ENCODE measurements at regions not wholly inside any gene's neighbourhood (a gene's known extent, or its start where the extent isn't known, plus 50 kb on each side); places are given as distances from the start of the nearest gene placed in this dataset.

DNA sequence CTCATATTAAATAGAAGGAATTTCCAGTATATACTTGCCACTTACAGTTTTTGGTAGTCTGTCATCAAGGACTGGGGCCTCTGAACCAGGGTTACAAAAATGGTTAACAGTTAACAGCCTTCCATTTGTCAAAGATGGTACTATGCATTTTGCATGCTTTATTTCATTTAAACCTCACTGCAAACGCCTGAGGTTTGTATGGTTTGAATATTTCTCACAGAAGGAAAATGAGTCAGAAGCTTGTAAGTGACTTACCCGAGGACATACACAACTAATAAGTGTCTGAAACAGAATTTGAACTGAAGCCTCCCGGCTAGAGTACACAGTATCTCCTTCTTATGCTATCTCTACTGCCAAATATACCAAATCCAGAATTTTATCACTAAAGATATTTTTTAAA, 1593.5 kb upstream of the ACVR2A start:
- Histone ChIP-seq H3K27me3 (ENCODE audit: low read depth, low read length) (no peaks in the 10 kb centered on the region), H3K36me3 (ENCODE audit: control insufficient read depth in 1 of 2, insufficient read depth in 2 of 2, low read length in 2 of 2) (no peaks in the 10 kb centered on the region), H3K9me3 (ENCODE audit: control insufficient read depth in 1 of 2, low read length in 2 of 2) (no peaks in the 10 kb centered on the region), H3K4me3 (ENCODE audit: low read depth in 1 of 2, low read length in 2 of 2) (no peak overlapping the region), H3K4me1 (ENCODE audit: control insufficient read depth in 1 of 2, insufficient read depth in 2 of 2, low read length in 2 of 2) (no peaks in the 10 kb centered on the region), H3K27ac (ENCODE audit: low read length) (no peak overlapping the region)

- no peak overlapping the region for H3K27ac ChIP-seq (ENCODE audit: low read length)
- H3K36me3 ChIP-seq (ENCODE audit: control insufficient read depth in 1 of 2, insufficient read depth in 2 of 2, low read length in 2 of 2): no peaks in the 10 kb centered on the region
- H3K4me3 ChIP-seq (ENCODE audit: low read depth in 1 of 2, low read length in 2 of 2): no peak overlapping the region
- no peaks in the 10 kb centered on the region for H3K9me3 ChIP-seq (ENCODE audit: control insufficient read depth in 1 of 2, low read length in 2 of 2)
- H3K27me3 ChIP-seq (ENCODE audit: low read depth, low read length): no peaks in the 10 kb centered on the region
- no peaks in the 10 kb centered on the region for H3K4me1 ChIP-seq (ENCODE audit: control insufficient read depth in 1 of 2, insufficient read depth in 2 of 2, low read length in 2 of 2)
These were observed 1597.9 kb upstream of the ACVR2A start for GRCh38 chr2:146246736-146247523.

- no peak overlapping the region for H3K4me3 ChIP-seq (ENCODE audit: low read depth in 1 of 2, low read length in 2 of 2)
- H3K27me3 ChIP-seq (ENCODE audit: low read depth, low read length): no peaks in the 10 kb centered on the region
- no peaks in the 10 kb centered on the region for H3K4me1 ChIP-seq (ENCODE audit: control insufficient read depth in 1 of 2, insufficient read depth in 2 of 2, low read length in 2 of 2)
- H3K36me3 ChIP-seq (ENCODE audit: control insufficient read depth in 1 of 2, insufficient read depth in 2 of 2, low read length in 2 of 2): no peaks in the 10 kb centered on the region
- no peaks in the 10 kb centered on the region for H3K9me3 ChIP-seq (ENCODE audit: control insufficient read depth in 1 of 2, low read length in 2 of 2)
- no peak overlapping the region for H3K27ac ChIP-seq (ENCODE audit: low read length)
These were observed 1598.7 kb upstream of the ACVR2A start for GRCh38 chr2:146246002-146246735.

GRCh38 chr2:146244830-146245229, 1600.0 kb upstream of the ACVR2A start:
- H3K27me3 ChIP-seq (ENCODE audit: low read depth, low read length): no peaks in the 10 kb centered on the region
- H3K4me3 ChIP-seq (ENCODE audit: low read depth in 1 of 2, low read length in 2 of 2): no peak overlapping the region

GRCh38 chr2:146244131-146244530, 1600.7 kb upstream of the ACVR2A start:
- no peak overlapping the region for H3K4me3 ChIP-seq (ENCODE audit: low read depth in 1 of 2, low read length in 2 of 2)
- H3K27me3 ChIP-seq (ENCODE audit: low read depth, low read length): no peaks in the 10 kb centered on the region
- no peak overlapping the region for H3K27ac ChIP-seq (ENCODE audit: low read length)
- H3K36me3 ChIP-seq (ENCODE audit: control insufficient read depth in 1 of 2, insufficient read depth in 2 of 2, low read length in 2 of 2): no peaks in the 10 kb centered on the region
- H3K9me3 ChIP-seq (ENCODE audit: control insufficient read depth in 1 of 2, low read length in 2 of 2): no peaks in the 10 kb centered on the region
- H3K4me1 ChIP-seq (ENCODE audit: control insufficient read depth in 1 of 2, insufficient read depth in 2 of 2, low read length in 2 of 2): no peaks in the 10 kb centered on the region

More at GRCh38 chr2:146244830-146245229, 1600.0 kb upstream of the ACVR2A start:
- Histone ChIP-seq H3K9me3 (ENCODE audit: control insufficient read depth in 1 of 2, low read length in 2 of 2) (no peaks in the 10 kb centered on the region), H3K4me1 (ENCODE audit: control insufficient read depth in 1 of 2, insufficient read depth in 2 of 2, low read length in 2 of 2) (no peaks in the 10 kb centered on the region), H3K36me3 (ENCODE audit: control insufficient read depth in 1 of 2, insufficient read depth in 2 of 2, low read length in 2 of 2) (no peaks in the 10 kb centered on the region), H3K27ac (ENCODE audit: low read length) (no peak overlapping the region)

GRCh38 chr2:146241023-146241422, 1603.8 kb upstream of the ACVR2A start:
- no peaks in the 10 kb centered on the region for H3K4me1 ChIP-seq (ENCODE audit: control insufficient read depth in 1 of 2, insufficient read depth in 2 of 2, low read length in 2 of 2)
- H3K27ac ChIP-seq (ENCODE audit: low read length): no peak overlapping the region
- H3K4me3 ChIP-seq (ENCODE audit: low read depth in 1 of 2, low read length in 2 of 2): no peak overlapping the region
- H3K27me3 ChIP-seq (ENCODE audit: low read depth, low read length): no peaks in the 10 kb centered on the region
- H3K36me3 ChIP-seq (ENCODE audit: control insufficient read depth in 1 of 2, insufficient read depth in 2 of 2, low read length in 2 of 2): no peaks in the 10 kb centered on the region
- H3K9me3 ChIP-seq (ENCODE audit: control insufficient read depth in 1 of 2, low read length in 2 of 2): no peaks in the 10 kb centered on the region

DNA sequence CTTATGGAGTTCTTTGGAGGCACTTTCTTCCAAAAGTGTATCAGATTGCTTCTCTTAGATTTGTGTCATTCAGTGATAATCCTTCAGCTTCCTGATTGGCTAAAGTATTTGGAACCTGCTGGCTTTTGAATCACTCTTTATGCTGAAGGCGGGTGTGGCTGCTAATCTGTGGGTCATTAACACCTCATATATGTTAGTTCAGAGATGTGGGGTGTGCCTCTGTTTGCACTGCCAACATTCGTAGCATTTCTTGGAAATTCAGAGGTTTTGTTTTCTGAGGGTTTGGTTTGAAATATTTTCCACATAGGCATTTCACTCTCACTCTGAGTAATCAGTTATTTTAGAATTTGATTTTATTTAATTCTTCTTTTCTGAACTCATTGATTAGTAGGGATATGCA, 1604.4 kb upstream of the ACVR2A start:
- Histone ChIP-seq H3K27me3 (ENCODE audit: low read depth, low read length) (no peaks in the 10 kb centered on the region), H3K27ac (ENCODE audit: low read length) (no peak overlapping the region), H3K4me1 (ENCODE audit: control insufficient read depth in 1 of 2, insufficient read depth in 2 of 2, low read length in 2 of 2) (no peaks in the 10 kb centered on the region), H3K9me3 (ENCODE audit: control insufficient read depth in 1 of 2, low read length in 2 of 2) (no peaks in the 10 kb centered on the region), H3K4me3 (ENCODE audit: low read depth in 1 of 2, low read length in 2 of 2) (no peak overlapping the region), H3K36me3 (ENCODE audit: control insufficient read depth in 1 of 2, insufficient read depth in 2 of 2, low read length in 2 of 2) (no peaks in the 10 kb centered on the region)

- no peaks in the 10 kb centered on the region for H3K4me1 ChIP-seq (ENCODE audit: control insufficient read depth in 1 of 2, insufficient read depth in 2 of 2, low read length in 2 of 2)
- no peaks in the 10 kb centered on the region for H3K27me3 ChIP-seq (ENCODE audit: low read depth, low read length)
- no peak overlapping the region for H3K27ac ChIP-seq (ENCODE audit: low read length)
- no peaks in the 10 kb centered on the region for H3K36me3 ChIP-seq (ENCODE audit: control insufficient read depth in 1 of 2, insufficient read depth in 2 of 2, low read length in 2 of 2)
- no peak overlapping the region for H3K4me3 ChIP-seq (ENCODE audit: low read depth in 1 of 2, low read length in 2 of 2)
- no peaks in the 10 kb centered on the region for H3K9me3 ChIP-seq (ENCODE audit: control insufficient read depth in 1 of 2, low read length in 2 of 2)
These were observed 1605.3 kb upstream of the ACVR2A start for GRCh38 chr2:146239392-146240135.

DNA sequence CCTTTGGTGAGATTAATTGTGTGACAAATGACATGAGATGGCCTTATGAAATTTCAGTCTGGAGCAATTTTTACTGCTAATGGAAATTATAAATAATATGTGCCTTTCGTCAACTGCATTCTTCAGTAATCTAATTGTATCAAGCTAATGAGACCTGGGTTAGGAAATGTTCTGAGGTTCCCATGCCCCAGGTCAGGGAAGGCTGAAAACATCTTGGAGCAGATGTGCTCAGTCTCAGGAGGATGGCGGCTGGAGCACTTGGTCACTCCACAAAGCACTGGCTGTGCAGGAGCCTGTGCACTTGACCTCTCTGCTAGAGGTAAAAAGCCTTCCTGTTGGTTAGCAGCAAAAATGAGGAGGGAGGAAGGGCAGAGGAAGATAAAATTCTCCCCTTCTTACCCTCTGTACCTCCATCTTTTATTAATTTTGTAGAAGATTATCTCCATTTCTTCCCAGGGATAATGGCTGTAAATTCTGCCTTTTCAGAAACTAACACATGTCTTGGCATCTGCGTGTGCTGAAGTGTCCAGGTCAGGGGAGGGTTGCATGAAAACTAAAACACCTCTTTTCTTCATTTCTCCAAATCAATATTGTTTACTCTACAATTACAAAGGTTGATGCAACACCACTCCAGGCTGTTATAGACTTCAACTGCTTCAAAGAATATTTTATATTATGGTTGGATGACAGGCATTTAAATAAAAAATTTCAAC, 1606.4 kb upstream of the ACVR2A start:
- Histone ChIP-seq H3K27me3 (ENCODE audit: low read depth, low read length) (no peaks in the 10 kb centered on the region), H3K27ac (ENCODE audit: low read length) (no peak overlapping the region), H3K9me3 (ENCODE audit: control insufficient read depth in 1 of 2, low read length in 2 of 2) (no peaks in the 10 kb centered on the region), H3K4me1 (ENCODE audit: control insufficient read depth in 1 of 2, insufficient read depth in 2 of 2, low read length in 2 of 2) (no peaks in the 10 kb centered on the region), H3K4me3 (ENCODE audit: low read depth in 1 of 2, low read length in 2 of 2) (no peak overlapping the region), H3K36me3 (ENCODE audit: control insufficient read depth in 1 of 2, insufficient read depth in 2 of 2, low read length in 2 of 2) (no peaks in the 10 kb centered on the region)

- Histone ChIP-seq H3K4me3 (ENCODE audit: low read depth in 1 of 2, low read length in 2 of 2) (no peak overlapping the region), H3K9me3 (ENCODE audit: control insufficient read depth in 1 of 2, low read length in 2 of 2) (no peaks in the 10 kb centered on the region), H3K27ac (ENCODE audit: low read length) (no peak overlapping the region), H3K4me1 (ENCODE audit: control insufficient read depth in 1 of 2, insufficient read depth in 2 of 2, low read length in 2 of 2) (no peaks in the 10 kb centered on the region), H3K27me3 (ENCODE audit: low read depth, low read length) (no peaks in the 10 kb centered on the region), H3K36me3 (ENCODE audit: control insufficient read depth in 1 of 2, insufficient read depth in 2 of 2, low read length in 2 of 2) (no peaks in the 10 kb centered on the region)
These were observed 1609.7 kb upstream of the ACVR2A start for GRCh38 chr2:146235158-146235557.

All from muscle layer of duodenum (tissue), 2 donors.